C4-2B (cell line): ENCODE measurements at regions not wholly inside any gene's neighbourhood (a gene's known extent, or its start where the extent isn't known, plus 50 kb on each side); places are given as distances from the start of the nearest gene placed in this dataset.

ENCODE experiments used
- H3K27ac ChIP-seq: fragments of 450-650 bp; 2 replicates; pipeline ENCODE4 v1.5.1; 2017
- CTCF ChIP-seq: fragments of 450-650 bp; conservative IDR thresholded peaks from 2 replicates; pipeline ENCODE4 v1.5.1; 2017; ENCODE audit warnings: mild to moderate bottlenecking
- ZFX ChIP-seq: fragments of 450-650 bp; IDR thresholded peaks from 2 replicates; pipeline ENCODE4 v1.6.1; 2017

GRCh38 chr4:32334759-32335158, 1614.6 kb downstream of the PCDH7 start:
- no peak overlapping the region for H3K27ac ChIP-seq
- TF ChIP-seq CTCF = no peak
- no peak for TF ChIP-seq ZFX

GRCh38 chr4:32337403-32337802, 1617.2 kb downstream of the PCDH7 start:
- TF ChIP-seq CTCF = no peak
- TF ChIP-seq ZFX = no peak
- H3K27ac ChIP-seq = no peak overlapping the region

DNA sequence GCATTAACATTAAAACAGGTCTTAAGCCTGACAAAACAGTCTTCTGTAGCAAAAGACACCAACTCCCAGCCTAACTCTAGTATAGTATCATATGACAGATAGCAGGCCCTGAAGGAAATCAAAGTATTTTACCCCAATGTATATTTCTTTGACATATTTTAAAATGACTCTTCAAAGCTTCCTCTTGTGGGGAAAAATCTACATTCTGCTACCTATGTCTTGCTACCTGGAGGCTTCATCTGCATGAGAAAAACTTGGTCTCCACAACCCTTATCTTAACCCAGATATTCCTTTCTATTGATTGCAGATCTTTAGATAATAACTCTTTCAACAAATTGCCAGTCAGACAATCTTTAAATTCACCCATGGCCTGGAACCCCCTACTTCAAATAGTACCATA, 1620.4 kb downstream of the PCDH7 start:
- H3K27ac ChIP-seq = no peak overlapping the region
- peak; percentile 35 for TF ChIP-seq CTCF
- no peak for TF ChIP-seq ZFX

DNA sequence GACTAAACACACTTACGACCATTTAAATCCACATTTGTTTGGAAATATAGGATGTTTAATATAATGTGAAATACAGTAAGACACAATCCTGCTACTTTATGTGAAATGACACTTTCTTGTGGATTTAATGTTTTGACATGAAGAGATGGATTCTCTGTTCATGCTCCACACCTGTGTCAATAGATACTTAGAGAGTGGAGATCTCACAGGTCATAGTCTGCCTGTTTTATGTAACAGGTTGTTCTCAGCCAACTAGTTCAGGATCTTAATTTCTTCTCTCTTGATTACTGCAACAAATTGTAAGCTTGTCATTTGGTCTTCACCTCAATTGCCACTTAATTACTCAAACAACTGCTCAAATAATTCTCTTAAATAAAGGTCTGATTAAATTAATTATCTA, 1621.2 kb downstream of the PCDH7 start:
- H3K27ac ChIP-seq = no peak overlapping the region
- TF ChIP-seq CTCF (no peak), ZFX (no peak)

- no peak overlapping the region for H3K27ac ChIP-seq
- no peak for TF ChIP-seq CTCF
- no peak for TF ChIP-seq ZFX
These were observed 1621.9 kb downstream of the PCDH7 start for GRCh38 chr4:32342054-32342453.

DNA sequence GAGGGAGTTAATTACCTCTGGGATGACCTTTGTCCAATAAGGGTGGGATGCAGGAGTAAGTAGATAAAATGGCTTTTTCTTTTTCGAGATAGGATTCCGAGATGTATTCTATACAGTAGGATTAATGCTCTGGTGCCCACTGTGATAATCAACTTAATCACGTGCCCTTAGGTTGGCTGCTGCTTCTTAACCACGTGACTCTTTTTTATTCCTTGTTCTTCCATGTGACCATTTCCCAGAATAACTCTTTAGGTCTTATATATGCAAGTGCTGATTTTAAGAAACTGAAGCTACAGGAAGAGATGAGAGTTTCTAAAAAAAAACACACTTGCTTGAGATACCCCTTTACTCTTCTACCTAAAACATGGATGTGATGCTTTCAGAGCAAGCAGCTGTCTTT, 1628.9 kb downstream of the PCDH7 start:
- no peak overlapping the region for H3K27ac ChIP-seq
- TF ChIP-seq CTCF = no peak
- TF ChIP-seq ZFX = no peak

- no peak overlapping the region for H3K27ac ChIP-seq
- TF ChIP-seq CTCF (no peak), ZFX (no peak)
These were observed 1654.0 kb downstream of the PCDH7 start for GRCh38 chr4:32374206-32374605.

DNA sequence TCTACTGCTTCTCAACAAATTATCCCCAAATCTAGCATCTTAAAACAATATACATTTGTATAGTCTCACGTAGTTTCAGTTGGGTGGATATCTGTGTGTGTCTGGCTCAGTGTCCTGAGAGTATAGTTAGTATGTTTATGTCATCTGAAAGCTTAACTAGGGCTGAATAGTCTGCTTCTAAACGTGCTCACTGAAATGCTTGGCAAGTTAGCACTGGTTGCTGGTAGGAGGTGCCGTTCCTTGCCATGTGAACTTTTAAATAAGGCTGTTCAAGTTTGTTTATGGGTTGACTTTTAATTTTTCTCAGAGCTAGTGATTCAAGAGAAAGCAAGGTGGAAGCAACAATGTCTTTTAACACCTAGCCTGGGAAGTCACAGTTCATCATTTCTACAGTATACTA, 1673.6 kb downstream of the PCDH7 start:
- no peak overlapping the region for H3K27ac ChIP-seq
- TF ChIP-seq CTCF (no peak), ZFX (no peak)
